Body of pancreas (tissue), 4 donors: ENCODE measurements at regions not wholly inside any gene's neighbourhood (a gene's known extent, or its start where the extent isn't known, plus 50 kb on each side); places are given as distances from the start of the nearest gene placed in this dataset.

ENCODE experiments used
- POLR2A ChIP-seq, 3 donors: fragments of 450-650 bp; IDR thresholded peaks; one replicate each; pipeline ENCODE4 v1.6.1; 2016; ENCODE audit warnings: antibody characterized with exemption in 3 of 3, mild to moderate bottlenecking in 2 of 3
- TF ChIP-seq, protein P1 (sequence below), 7 experiments: fragments of 450-650 bp in 4 of 7; fragments of 200-600 bp in 3 of 7; sonication (generic) in 3 of 7; IDR thresholded peaks; one replicate each; pipeline ENCODE4 v1.5.1; 2016 to 2019; ENCODE audit warnings: antibody characterized with exemption in 7 of 7

DNA sequence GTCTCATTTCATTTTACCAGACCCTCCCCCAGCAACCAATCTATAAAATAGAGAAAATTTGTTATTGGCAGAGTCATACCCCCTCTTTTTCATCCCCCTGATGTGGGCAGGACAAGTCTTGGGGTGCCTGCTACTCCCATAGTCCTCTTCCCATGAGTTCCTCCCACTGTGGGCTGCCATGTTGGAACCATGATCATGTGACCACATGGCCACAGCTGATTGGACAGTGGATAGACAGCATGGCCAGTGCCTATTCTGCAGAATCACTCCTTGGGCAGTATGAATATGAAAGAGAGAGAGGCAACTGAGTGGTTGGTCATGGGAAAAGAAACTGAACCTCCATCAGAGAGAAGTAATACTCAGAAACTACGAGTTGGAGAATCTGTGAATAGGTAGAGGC is 84.9 kb downstream of the PDCL3 start:
- TF ChIP-seq, protein P1, sequence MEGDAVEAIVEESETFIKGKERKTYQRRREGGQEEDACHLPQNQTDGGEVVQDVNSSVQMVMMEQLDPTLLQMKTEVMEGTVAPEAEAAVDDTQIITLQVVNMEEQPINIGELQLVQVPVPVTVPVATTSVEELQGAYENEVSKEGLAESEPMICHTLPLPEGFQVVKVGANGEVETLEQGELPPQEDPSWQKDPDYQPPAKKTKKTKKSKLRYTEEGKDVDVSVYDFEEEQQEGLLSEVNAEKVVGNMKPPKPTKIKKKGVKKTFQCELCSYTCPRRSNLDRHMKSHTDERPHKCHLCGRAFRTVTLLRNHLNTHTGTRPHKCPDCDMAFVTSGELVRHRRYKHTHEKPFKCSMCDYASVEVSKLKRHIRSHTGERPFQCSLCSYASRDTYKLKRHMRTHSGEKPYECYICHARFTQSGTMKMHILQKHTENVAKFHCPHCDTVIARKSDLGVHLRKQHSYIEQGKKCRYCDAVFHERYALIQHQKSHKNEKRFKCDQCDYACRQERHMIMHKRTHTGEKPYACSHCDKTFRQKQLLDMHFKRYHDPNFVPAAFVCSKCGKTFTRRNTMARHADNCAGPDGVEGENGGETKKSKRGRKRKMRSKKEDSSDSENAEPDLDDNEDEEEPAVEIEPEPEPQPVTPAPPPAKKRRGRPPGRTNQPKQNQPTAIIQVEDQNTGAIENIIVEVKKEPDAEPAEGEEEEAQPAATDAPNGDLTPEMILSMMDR (IDR thresholded peaks at IDR 0.05): no peak
- no peak for TF ChIP-seq POLR2A (IDR thresholded peaks at IDR 0.05)
